ENCODE measurements at regions not wholly inside any gene's neighbourhood (a gene's known extent, or its start where the extent isn't known, plus 50 kb on each side); places are given as distances from the start of the nearest gene placed in this dataset.
"Not testable (repeated sequence)": the region's sequence is repeated elsewhere in the genome, so short reads cannot be mapped to it uniquely, and the experiment has no call there.

DNA sequence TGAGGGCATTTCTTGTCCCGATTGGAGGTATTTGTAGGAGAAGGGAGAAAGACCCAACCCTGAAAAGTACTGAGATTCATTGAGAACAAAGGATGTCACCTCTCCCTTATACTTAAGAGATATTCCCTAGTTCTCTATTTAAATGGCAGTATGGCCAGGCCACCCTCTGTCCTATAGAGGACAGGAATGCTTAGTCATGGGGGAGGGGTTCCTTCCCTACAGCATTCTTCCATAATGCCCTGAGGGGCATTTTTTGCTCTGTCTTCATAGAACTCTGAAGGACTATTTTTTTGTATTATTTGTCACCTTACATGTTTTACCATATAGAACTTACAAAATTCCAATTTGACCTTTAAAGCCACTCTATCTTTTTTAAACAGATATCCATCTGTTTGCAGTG, 176.3 kb downstream of the TMEM161B start:
- DNase-seq (ENCODE audit: low read depth) = no peak

DNA sequence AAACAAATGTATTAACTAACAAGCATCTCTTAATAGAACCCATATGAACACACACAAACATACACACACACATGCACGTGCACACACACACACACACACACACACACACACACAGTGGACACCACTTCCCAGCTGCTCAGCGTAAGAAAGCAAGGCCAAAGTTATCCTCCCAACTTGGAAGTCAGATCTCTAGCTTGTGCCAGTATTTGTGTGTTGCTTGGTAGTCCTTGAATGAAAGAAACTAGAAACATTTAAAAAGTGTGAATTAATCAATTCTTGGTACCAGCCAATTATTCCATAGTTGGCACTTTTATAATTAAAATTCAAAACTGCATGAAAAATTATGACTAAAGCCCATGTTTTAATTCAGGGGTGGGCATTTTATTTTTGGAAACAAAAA, 178.1 kb downstream of the TMEM161B start:
- no peak for DNase-seq (ENCODE audit: low read depth)

DNA sequence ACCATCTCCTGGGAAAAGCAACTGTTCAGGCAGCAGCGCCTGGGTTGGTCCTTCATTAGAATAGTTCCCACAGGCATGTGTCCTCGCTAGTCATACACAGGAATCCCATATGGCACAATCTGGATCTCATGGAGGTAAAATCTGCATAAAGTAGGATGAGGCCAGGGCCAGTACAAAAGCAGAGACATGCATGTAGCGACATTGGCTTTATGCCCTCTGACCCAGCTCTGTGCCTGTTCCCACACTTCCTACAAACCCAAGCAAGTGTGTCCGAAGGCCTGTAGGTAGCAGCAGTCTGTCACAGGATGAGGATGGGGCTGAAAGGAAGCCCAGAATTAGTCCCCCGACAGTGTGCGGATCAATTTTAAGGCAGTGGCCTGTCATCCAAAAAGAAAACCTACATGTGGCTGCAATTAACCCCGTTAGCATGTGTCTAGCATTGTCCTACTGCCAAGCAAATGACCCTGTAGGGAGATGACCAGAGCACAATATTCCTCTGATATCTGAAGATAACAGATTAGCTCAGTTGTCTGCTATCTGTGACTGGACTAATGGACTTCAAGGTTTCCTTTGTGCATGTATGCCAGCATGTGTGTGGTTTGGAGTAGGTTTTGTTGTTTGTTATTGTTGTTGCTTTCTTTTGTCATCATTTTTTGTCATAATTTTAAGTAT, 178.8 kb downstream of the TMEM161B start:
- no peak for DNase-seq (ENCODE audit: low read depth)

DNA sequence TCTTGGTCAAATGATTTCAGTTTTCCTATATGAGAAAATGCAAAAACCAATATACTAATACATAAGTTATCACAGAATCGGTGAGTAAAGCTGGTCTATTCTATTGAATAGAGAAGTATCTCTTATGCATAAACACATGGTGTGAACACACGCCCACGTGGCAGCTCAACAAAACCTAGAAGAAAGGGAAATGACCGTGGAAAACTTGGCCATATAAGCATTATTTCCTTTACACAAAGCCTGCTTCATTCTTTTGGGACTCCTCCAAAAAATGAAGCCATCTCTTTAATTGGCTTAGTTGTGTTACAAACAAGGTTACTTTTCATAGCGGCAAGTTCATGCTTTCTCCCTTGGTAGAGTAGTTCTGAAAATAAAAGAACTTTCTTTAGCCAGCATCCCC, 183.2 kb downstream of the TMEM161B start:
- no peak for DNase-seq (ENCODE audit: low read depth)

DNA sequence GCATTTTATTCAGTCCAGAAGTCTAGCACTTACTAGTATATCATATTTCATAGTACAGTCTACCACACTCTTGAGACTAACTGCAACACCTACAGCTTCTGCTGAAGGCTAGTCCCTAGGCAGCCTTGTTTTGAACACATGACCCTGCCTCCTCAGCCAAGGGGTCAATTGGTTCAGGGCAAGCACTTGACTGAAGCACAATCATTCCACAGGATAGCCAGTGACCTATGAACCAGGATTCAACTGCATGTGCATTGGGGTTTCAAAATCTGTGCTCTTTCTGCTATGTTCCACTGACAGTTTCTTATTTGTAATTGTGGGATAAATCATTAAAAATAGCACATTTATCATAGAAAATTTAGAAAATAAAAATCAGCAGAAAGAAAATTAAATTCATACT, 186.8 kb downstream of the TMEM161B start:
- no peak for DNase-seq (ENCODE audit: low read depth)

DNA sequence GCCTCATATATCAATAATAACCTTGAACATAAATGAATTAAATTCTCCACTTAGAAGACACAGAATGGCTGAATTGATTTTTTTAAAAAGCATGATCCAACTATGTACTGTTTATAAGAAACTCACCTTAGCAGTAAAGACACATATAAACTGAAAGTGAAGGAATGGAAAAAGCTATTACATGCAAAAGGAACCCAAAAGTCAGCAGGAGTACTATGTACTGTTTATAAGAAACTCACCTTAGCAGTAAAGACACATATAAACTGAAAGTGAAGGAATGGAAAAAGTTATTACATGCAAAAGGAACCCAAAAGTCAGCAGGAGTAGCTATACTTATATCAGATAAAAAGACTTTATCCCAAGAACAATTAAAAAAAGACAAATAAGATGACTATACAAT, 204.8 kb downstream of the TMEM161B start:
- DNase-seq (ENCODE audit: low read depth) = no peak

DNA sequence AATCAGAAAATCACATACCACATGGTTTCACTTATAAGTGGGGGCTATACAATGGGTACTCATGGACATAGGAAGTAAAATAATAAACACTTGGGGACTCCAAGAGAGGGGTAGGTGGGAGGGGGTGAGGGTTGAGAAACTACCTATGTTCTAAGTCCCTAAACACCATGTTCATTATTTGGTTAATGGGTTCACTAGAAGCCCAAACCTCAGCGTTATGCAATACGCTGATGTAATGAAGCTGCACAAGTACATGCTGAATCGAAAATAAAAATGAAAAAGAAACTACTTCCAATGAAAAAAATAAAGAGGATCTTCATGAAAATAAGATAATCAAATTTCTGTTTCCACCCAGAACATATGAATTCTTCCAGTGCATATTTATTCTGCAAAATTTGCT, 208.5 kb downstream of the TMEM161B start:
- no peak for DNase-seq (ENCODE audit: low read depth)

DNA sequence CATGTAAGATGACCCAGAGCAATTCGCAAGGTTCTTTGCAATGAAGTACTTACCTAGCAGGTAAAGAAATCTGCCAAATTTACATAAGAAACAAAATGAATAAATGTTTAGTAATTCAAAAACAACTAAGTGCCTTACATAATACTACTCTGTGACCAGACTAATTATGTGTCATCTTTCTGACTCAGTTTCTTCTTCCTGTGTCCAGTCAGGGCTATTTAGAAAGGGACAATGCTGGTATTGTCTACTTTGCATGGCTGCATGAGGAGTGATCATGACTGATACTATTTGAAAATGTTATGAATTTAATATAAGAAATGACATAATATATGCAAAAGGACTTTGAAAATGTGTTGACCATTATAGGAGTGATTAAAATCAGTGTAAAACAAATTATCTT, 210.0 kb downstream of the TMEM161B start:
- DNase-seq (ENCODE audit: low read depth) = no peak

DNA sequence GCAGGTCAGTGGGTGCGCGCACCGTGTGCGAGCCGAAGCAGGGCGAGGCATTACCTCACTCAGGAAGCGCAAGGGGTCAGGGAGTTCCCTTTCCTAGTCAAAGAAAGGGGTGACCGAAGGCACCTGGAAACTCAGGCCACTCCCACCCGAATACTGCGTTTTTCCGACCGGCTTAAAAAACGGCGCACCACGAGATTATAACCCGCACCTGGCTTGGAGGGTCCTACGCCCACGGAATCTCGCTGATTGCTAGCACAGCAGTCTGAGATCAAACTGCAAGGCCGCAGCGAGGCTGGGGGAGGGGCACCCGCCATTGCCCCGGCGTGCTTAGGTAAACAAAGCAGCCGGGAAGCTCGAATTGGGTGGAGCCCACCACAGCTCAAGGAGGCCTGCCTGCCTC, 216.2 kb downstream of the TMEM161B start:
- DNase-seq (ENCODE audit: low read depth) = not testable (repeated sequence)

DNA sequence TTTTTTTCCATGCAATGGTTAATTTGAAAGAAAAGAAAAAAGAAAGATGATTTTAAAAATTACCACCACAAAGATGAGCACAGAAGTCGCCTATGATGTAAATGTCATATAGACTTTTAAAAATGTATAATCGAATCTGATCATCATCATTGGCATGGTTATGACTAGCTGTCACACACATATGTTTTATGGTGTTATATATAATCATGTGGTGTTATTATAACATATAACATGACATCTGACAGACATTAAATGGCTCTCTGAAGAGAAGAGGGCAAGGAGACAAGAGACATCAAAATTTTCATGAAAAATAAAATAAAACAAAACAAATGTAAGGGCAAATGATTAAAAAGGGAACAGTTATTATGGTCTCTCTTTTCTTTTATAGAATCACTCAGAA, 217.5 kb downstream of the TMEM161B start:
- DNase-seq (ENCODE audit: low read depth) = no peak

DNA sequence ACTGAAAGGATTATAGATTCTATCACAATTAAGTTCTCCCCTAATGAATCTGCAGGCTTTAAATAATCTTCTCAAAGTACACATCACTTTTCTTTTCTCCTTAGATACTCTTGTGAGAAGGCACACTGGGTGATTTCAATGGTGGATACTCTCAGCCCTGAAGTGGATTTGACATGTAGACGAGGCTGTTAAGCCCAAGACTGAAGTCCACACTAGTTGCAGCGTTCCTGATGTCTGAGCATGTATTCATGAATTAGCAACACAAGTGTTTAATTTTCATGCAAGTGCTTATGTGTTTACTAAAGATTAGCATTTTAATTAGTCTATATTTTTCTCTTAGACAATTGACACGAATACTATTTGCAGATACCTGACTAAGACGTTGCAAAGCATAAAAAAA, 218.9 kb downstream of the TMEM161B start:
- DNase-seq (ENCODE audit: low read depth) = no peak

DNA sequence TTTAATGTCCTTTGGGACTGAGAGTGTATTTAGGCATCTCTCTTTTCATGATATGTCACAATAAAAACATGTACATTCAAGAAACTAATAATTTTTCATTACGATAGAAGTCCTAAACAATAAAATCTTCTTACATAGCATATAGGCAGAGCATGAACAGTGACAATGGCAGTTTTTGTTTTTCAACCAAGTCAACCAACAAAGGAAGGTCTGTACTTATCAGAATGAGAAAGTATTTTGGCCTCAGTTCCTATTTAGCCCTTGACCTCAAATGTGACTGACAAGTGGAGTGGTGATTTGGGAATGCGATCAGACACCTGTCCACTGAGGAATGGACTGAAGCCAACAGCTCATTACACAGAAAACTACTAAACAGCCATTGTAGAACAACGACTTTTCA, 219.5 kb downstream of the TMEM161B start:
- DNase-seq (ENCODE audit: low read depth) = no peak

DNA sequence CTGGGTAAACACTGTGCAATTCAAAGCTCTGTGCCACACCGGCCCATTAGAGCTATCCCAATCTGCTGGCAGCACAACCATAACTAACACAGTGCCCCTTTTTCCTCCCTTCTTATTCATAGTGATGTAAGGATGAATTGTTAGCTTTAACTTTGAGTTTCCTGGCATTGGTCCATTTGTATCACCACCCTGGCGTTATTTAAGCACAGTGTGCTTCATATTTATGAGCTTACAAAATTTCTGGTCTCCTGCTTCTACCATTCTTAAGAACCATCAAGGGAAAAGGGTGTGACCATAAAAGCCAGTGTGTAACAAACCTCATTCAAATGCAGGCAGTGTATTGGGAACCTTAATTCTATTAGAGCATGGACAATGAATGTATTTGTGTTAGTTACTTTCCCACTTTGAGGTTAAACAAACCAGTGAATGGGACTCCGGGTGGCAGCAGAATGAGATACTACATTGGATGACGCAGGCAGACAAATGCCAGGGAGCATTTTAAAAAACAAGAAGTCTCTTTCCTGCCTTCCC, 222.6 kb downstream of the TMEM161B start:
- no peak for DNase-seq (ENCODE audit: low read depth)

DNA sequence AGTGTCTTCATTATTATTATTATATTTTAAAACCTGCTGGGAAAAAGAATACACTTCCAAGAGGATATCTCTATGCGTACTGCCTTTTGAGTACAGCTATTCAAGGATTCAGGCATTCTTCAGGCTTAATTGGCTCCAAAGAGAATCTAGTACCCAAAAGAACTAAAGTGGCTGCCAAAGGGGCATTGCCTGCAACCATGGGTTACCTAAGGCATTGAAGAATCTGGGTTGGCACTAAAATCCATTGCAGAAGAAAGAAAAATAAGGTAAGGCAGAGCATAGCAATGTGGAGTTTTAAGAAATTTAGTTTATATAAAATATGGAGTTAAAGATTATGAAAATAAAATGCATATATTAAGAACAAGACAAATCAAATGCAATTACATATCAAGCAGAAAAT, 223.5 kb downstream of the TMEM161B start:
- DNase-seq (ENCODE audit: low read depth) = no peak

DNA sequence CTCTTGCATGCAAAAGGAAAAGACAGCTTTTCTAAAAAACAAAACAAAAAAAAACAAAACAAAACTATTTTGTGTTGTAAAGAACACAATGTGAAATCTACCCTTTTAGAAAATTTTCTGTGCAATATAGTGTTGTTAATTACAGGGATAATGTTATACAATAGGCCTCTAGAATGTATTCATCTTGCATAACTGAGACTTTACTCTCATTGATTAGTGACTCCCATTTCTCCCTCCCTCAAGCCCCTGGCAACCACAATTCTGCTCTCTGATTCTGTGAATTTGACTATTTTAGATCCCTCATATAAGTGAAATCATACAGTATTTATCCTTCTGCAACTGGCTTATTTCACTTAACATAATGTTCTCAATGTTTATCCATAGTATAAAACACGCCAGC, 234.1 kb downstream of the TMEM161B start:
- DNase-seq (ENCODE audit: low read depth) = no peak

DNA sequence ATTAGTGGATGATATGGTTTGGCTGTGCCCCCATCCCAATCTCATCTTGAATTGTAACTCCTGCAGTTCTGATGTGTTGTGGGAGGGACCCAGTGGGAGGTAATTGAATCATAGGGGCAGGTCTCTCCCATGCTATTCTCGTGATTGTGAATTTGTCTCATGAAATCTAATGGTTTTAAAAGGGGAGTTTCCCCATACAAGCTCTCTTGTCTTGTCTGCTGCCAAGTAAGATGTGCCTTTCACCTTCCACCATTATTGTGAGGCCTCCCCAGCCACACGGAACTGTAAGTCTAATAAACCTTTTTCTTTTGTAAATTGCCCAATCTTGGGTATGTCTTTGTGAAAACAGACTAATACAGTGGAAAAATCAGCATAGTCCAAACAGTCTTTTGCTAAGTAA, 235.5 kb downstream of the TMEM161B start:
- no peak for DNase-seq (ENCODE audit: low read depth)

DNA sequence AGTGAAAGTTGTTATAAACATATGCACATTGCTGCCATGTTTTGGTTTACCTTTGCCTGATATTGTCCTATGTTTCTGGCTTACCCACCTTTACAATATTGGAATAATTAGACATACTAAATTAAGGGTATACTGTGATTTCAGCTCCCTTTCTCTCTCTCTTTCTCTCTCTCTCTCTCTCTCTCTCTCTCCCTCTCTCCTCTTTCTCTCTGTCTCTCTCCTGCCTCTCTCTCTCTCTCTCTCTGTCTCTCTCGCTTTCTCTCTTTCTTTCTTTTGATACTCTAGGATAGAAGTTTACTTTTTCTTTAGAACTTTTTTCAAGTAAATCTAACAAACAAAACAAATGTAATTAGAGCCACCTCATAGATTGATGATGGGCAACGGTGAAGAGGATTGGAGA, 239.6 kb downstream of the TMEM161B start:
- no peak for DNase-seq (ENCODE audit: low read depth)

DNA sequence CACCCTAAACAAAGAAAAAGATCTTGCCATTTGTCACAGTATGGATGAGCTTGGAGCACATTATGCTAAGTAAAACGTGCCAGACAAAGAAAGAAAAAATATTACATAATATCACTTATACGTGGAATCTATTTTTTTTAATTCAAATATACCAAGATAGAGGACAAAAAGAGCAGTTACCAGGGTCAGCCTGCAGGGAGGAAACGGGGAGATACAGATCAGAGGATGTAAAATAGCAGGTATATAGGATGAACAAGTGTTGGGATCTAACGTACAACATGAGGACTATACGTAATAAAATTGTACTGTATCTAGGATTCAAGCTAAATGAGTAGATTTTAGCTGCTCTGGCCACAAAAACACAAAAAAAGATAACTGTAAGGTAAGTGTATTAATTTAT, 247.5 kb downstream of the TMEM161B start:
- DNase-seq (ENCODE audit: low read depth) = no peak

DNA sequence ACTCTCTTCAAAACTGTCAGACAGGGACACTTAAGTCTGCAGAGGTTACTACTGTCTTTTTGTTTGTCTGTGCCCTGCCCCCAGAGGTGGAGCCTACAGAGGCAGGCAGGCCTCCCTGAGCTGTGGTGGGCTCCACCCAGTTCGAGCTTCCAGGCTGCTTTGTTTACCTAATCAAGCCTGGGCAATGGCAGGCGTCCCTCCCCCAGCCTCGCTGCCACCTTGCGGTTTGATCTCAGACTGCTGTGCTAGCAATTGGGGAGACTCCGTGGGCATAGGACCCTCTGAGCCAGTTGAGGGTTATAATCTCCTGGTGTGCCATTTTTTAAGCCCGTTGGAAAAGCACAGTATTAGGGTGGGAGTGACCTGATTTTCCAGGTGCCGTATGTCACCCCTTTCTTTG, 253.7 kb downstream of the TMEM161B start:
- DNase-seq (ENCODE audit: low read depth) = not testable (repeated sequence)

DNA sequence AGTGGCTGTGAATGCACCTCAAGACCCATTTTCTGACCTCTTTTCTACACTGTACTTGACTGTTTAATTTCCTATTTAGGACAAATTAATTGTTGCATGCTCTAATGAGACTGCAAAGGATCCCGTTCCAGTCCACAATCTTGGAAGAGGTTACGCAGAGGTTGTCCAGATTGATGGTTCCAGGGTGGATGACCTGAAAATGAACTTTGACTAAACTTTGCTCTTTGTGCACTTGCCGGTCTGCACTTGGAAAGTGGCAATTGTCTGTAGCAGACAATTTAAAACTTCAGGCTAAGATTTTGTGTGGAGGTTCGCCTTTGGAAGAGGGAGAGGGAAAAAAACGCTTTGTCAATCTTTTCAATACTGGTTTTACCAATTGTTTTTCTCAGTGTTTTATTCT, 267.8 kb downstream of the TMEM161B start:
- DNase-seq (ENCODE audit: low read depth) = no peak

DNA sequence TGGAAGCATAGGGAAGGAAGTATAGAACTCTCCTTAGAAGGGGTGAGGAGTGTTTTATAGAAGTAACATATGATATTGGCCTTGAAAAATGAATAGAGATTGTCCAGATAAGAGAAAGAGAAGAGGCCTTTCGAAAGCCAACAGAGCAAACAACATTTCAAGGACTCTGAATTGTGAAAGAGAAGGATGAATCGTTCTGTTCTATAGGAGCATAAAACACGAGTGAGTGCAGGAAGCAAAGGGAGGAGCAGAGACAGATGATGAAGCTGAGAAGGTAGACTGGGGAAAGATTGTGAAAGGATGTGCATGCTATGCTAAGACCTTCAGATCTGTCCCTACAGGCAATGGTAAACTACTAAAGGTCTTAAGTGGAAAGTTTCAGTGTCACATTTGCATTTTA, 271.0 kb downstream of the TMEM161B start:
- DNase-seq (ENCODE audit: low read depth) = no peak

DNA sequence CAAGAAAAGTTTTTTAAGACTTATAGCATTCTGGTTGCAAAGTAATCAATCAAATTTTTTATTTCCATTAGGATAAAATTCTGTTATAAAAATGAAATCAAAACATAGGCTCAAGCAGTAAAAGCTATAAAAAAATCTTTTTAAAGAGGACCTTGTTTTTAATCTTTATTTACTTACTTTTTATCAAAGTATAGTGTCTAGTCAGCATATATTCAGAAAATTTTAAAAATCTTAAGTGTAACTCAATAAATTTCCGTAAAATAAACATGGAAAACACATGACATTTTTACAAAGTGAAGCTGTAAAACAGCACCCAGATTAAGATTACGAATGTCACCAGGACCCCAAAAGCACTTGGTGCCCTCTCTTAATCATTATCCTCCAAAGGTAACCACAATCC, 302.4 kb downstream of the TMEM161B start:
- no peak for DNase-seq (ENCODE audit: low read depth)

DNA sequence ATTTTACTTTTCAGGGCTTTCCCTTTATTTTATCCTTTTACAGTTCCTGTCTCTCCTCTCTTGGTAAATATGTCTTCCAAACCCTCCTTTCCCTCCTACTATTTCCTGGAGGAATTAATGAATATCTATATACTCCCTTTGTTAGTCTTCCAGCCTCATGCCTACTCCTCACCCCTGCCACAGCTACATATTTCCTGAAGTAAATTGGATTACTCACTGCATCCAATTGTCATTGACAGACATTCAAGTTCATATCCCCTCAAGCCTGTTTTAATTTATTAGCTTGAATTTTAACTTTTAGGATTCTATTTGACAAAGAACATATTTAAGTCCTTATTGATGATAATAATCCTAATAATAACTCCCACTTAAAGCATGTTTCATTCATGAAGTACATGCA, 314.5 kb downstream of the TMEM161B start:
- no peak for DNase-seq (ENCODE audit: low read depth)

DNA sequence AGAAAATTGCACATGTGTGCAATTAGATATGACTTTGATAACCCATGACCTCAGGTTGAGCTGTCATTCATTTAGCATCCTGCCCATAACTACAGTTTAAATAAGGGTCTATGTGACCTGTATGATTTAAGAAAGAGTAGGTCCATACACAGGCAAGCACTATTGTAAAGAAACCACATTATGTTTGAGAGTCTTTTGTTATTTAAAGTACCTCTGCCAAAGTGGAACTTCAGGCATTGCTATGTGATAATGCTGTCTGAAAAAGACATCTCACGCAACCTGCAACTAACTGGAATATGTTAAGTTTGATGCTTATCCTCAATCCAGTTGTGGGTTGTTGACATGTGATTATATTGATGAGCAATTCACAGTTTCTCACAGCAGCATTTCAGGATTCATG, 317.0 kb downstream of the TMEM161B start:
- DNase-seq (ENCODE audit: low read depth) = no peak

Measured in activated T-cell treated with anti-CD3 and anti-CD28 coated beads for 1 hour (primary cell).